ENCODE measurements at regions not wholly inside any gene's neighbourhood (a gene's known extent, or its start where the extent isn't known, plus 50 kb on each side); places are given as distances from the start of the nearest gene placed in this dataset.

DNA sequence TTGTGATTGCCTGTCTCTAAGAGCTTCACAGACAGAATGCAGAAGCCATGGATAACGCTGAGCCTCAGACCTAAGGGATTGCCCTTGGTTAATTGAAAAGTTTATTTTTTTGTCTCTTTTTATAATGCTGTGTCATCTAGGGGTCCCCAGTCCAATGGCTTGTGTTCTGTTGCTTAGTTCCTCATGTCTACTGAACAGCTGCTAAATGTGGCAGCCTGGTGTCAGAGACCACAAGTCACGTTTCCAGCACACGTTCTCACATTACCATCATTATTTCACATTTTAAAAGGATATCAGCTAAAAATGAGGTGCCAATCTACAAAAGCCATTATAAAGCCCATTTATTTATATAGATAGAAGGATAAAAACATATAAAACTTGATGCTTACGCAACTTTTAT is 1362.0 kb downstream of the PCDH9 start:
- TF ChIP-seq PPARA (CRISPR knock-in tag; IDR thresholded peaks at IDR 0.05; ENCODE audit: borderline replicate concordance) (no peak), TSHZ2 (CRISPR knock-in tag; IDR thresholded peaks at IDR 0.05) (no peak), RARB (CRISPR knock-in tag; IDR thresholded peaks at IDR 0.05) (no peak), ARNTL (CRISPR knock-in tag; IDR thresholded peaks at IDR 0.05; ENCODE audit: borderline replicate concordance, low read depth) (no peak), SNAI2 (CRISPR knock-in tag; IDR thresholded peaks at IDR 0.05) (no peak), ZFP3 (CRISPR knock-in tag; IDR thresholded peaks at IDR 0.05) (no peak), BACH2 (CRISPR knock-in tag; IDR thresholded peaks at IDR 0.05; ENCODE audit: borderline replicate concordance) (no peak)
- TF ChIP-seq, protein P1, sequence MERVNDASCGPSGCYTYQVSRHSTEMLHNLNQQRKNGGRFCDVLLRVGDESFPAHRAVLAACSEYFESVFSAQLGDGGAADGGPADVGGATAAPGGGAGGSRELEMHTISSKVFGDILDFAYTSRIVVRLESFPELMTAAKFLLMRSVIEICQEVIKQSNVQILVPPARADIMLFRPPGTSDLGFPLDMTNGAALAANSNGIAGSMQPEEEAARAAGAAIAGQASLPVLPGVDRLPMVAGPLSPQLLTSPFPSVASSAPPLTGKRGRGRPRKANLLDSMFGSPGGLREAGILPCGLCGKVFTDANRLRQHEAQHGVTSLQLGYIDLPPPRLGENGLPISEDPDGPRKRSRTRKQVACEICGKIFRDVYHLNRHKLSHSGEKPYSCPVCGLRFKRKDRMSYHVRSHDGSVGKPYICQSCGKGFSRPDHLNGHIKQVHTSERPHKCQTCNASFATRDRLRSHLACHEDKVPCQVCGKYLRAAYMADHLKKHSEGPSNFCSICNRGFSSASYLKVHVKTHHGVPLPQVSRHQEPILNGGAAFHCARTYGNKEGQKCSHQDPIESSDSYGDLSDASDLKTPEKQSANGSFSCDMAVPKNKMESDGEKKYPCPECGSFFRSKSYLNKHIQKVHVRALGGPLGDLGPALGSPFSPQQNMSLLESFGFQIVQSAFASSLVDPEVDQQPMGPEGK (CRISPR knock-in tag; IDR thresholded peaks at IDR 0.05; ENCODE audit: borderline replicate concordance) = no peak
